Gastroesophageal sphincter (tissue), 3 donors: ENCODE measurements at regions not wholly inside any gene's neighbourhood (a gene's known extent, or its start where the extent isn't known, plus 50 kb on each side); places are given as distances from the start of the nearest gene placed in this dataset.

Experiments
- POLR2A ChIP-seq, 2 donors: fragments of 450-650 bp; IDR thresholded peaks; one replicate each; pipeline ENCODE4 v1.6.1; 2017; ENCODE audit warnings: antibody characterized with exemption in 2 of 2, mild to moderate bottlenecking in 2 of 2, moderate library complexity in 1 of 2
- TF ChIP-seq, protein P1 (sequence below), 4 experiments: fragments of 200-600 bp in 2 of 4; fragments of 450-650 bp in 2 of 4; sonication (generic) in 1 of 4; IDR thresholded peaks; one replicate each; pipeline ENCODE4 v1.5.1; 2017 to 2019; ENCODE audit warnings: antibody characterized with exemption in 4 of 4, mild to moderate bottlenecking in 2 of 4, moderate library complexity in 2 of 4

DNA sequence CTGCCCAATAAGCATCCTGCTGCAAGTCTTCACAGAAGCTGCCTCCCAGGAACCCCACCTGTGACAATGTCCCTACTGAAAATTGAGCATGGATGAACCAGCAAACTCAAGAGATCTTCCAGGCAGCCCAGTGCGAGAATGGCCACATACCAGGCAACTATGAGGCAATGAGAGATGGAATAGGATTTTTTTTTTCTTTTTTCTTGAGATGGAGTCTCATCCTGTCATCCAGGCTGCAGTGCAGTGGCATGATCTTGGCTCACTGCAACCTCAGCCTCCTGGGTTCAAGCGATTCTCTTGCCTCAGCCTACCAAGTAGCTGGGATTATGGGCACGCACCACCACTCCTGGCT is 60.9 kb upstream of the ARL8B start:
- TF ChIP-seq, protein P1, sequence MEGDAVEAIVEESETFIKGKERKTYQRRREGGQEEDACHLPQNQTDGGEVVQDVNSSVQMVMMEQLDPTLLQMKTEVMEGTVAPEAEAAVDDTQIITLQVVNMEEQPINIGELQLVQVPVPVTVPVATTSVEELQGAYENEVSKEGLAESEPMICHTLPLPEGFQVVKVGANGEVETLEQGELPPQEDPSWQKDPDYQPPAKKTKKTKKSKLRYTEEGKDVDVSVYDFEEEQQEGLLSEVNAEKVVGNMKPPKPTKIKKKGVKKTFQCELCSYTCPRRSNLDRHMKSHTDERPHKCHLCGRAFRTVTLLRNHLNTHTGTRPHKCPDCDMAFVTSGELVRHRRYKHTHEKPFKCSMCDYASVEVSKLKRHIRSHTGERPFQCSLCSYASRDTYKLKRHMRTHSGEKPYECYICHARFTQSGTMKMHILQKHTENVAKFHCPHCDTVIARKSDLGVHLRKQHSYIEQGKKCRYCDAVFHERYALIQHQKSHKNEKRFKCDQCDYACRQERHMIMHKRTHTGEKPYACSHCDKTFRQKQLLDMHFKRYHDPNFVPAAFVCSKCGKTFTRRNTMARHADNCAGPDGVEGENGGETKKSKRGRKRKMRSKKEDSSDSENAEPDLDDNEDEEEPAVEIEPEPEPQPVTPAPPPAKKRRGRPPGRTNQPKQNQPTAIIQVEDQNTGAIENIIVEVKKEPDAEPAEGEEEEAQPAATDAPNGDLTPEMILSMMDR (IDR thresholded peaks at IDR 0.05) = no peak
- TF ChIP-seq POLR2A (IDR thresholded peaks at IDR 0.05) = no peak
